Sigmoid colon (tissue), 6 donors: ENCODE measurements at regions not wholly inside any gene's neighbourhood (a gene's known extent, or its start where the extent isn't known, plus 50 kb on each side); places are given as distances from the start of the nearest gene placed in this dataset.
"Not testable (repeated sequence)": the region's sequence is repeated elsewhere in the genome, so short reads cannot be mapped to it uniquely, and the experiment has no call there.

ENCODE experiments used
- DNase-seq: peaks from one replicate; pipeline ENCODE4 v3.0.0-alpha.2; 2019
- H3K27ac ChIP-seq, 4 donors: fragments of 200-600 bp; sonication (generic); one replicate each; pipeline ENCODE4 v1.5.1; 2016 to 2019; ENCODE audit warnings: mild to moderate bottlenecking in 1 of 4
- H3K27me3 ChIP-seq, 3 donors: fragments of 200-600 bp; sonication (generic); one replicate each; pipeline ENCODE4 v1.5.1; 2019; ENCODE audit warnings: mild to moderate bottlenecking in 1 of 3
- H3K36me3 ChIP-seq, 4 donors: fragments of 200-600 bp; sonication (generic); one replicate each; pipeline ENCODE4 v1.5.1; 2016 to 2019
- H3K4me1 ChIP-seq, 4 donors: fragments of 200-600 bp; sonication (generic); one replicate each; pipeline ENCODE4 v1.5.1; 2017 to 2019
- H3K4me3 ChIP-seq, 4 donors: fragments of 200-600 bp; sonication (generic); one replicate each; pipeline ENCODE4 v1.5.1; 2017 to 2019; ENCODE audit warnings: mild to moderate bottlenecking in 2 of 4, moderate library complexity in 1 of 4
- H3K9me3 ChIP-seq, 4 donors: fragments of 200-600 bp in 3 of 4; sonication (generic) in 3 of 4; one replicate each; pipeline versions ENCODE4 v1.5.1 to v1.6.1; 2013 to 2019
- CTCF ChIP-seq, 4 experiments: fragments of 450-650 bp in 3 of 4; fragments of 200-600 bp in 1 of 4; IDR thresholded peaks; one replicate each; pipeline ENCODE4 v1.5.1; 2016 to 2019; ENCODE audit warnings: antibody characterized with exemption in 4 of 4, mild to moderate bottlenecking in 3 of 4, moderate library complexity in 2 of 4
- EP300 ChIP-seq, 4 donors: sonication (generic); formaldehyde crosslinking; IDR thresholded peaks; one replicate each; pipeline ENCODE4 v1.6.1; 2017; ENCODE audit warnings: antibody characterized with exemption in 4 of 4
- POLR2A ChIP-seq, 2 donors: fragments of 450-650 bp; IDR thresholded peaks; one replicate each; pipeline ENCODE4 v1.6.1; 2016; ENCODE audit warnings: antibody characterized with exemption in 2 of 2, mild to moderate bottlenecking in 2 of 2, moderate library complexity in 2 of 2
- POLR2AphosphoS5 ChIP-seq, 4 donors: sonication (generic); formaldehyde crosslinking; IDR thresholded peaks; one replicate each; pipeline ENCODE4 v1.6.1; 2017; ENCODE audit warnings: antibody characterized with exemption in 4 of 4
- whole genome bisulfite sequencing, 2 donors: extraction: QIAGEN DNeasy Blood & Tissue Kit; methylation state at CpG; one replicate each; pipeline ENCODE4 v1.1.7; 2013; 5-methylcytosine and 5-hydroxymethylcytosine counted together
- intact Hi-C: fragments of 100-400 bp; cut with DNase I; formaldehyde crosslinking; loops from one replicate; pipeline ENCODE4 v1.15.1; 2023
- donor health status: healthy with polysubstance abuse.
- donor health status: healthy.

GRCh38 chr4:77454858-77455257 lies 150.8 kb upstream of the CXCL13 start:
- no peak for DNase-seq
- TF ChIP-seq POLR2A (IDR thresholded peaks at IDR 0.05) = no peak
- TF ChIP-seq EP300 (IDR thresholded peaks at IDR 0.05) = no peak
- TF ChIP-seq POLR2AphosphoS5 (IDR thresholded peaks at IDR 0.05) = no peak
- no peak for TF ChIP-seq CTCF (IDR thresholded peaks at IDR 0.05)
- intact Hi-C loops = no loop called here
- Histone ChIP-seq H3K27ac (no peak overlapping the region), H3K9me3 (no peaks in the 10 kb centered on the region), H3K4me3 (no peak overlapping the region), H3K27me3 (no peaks in the 10 kb centered on the region), H3K4me1 (peaks cover 0 to 26% (median 13%) of the 10 kb centered on the region in 4 donors), H3K36me3 (no peaks in the 10 kb centered on the region)
- WGBS, 2 donors = 0 to 20% methylated on average over 1 of the region's 1 CpG

DNA sequence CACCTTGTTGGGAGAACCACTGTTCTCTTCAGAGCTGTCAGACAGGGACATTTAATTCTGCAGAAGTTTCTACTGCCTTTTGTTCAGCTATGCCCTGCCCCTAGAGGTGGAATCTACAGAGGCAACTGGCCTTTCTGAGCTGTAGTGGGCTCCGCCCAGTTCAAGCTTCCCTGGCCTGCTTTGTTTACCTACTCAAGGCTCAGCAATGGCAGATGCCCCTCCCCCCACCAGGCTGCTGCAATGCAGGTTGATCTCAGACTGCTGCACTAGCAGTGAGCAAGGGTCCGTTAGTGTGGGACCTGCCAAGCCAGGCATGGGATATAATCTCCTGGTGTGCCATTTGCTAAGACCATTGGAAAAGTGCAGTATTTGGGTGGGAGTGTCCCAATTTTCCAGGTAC lies 141.5 kb upstream of the CXCL13 start:
- intact Hi-C loops, H3K36me3 ChIP-seq, H3K27me3 ChIP-seq, H3K27ac ChIP-seq, H3K4me3 ChIP-seq, H3K9me3 ChIP-seq, H3K4me1 ChIP-seq, DNase-seq: not testable (repeated sequence)
- WGBS, 2 donors = 93 to 94% methylated on average over 2 of the region's 2 CpGs

- intact Hi-C loops = no loop called here
- Histone ChIP-seq H3K36me3 (no peaks in the 10 kb centered on the region), H3K4me3 (no peak overlapping the region), H3K4me1 (no peaks in the 10 kb centered on the region), H3K27me3 (no peaks in the 10 kb centered on the region), H3K9me3 (no peaks in the 10 kb centered on the region), H3K27ac (no peak overlapping the region)
- TF ChIP-seq POLR2AphosphoS5 (IDR thresholded peaks at IDR 0.05) (no peak), EP300 (IDR thresholded peaks at IDR 0.05) (no peak), CTCF (IDR thresholded peaks at IDR 0.05) (no peak), POLR2A (IDR thresholded peaks at IDR 0.05) (no peak)
- 70 to 85% methylated on average over 2 of the region's 2 CpGs for WGBS, 2 donors
- no peak for DNase-seq
Observed at GRCh38 chr4:77465271-77465670, 140.3 kb upstream of the CXCL13 start.

GRCh38 chr4:77466430-77466829 lies 139.2 kb upstream of the CXCL13 start:
- Histone ChIP-seq H3K27ac (no peak overlapping the region), H3K9me3 (no peaks in the 10 kb centered on the region), H3K27me3 (no peaks in the 10 kb centered on the region), H3K36me3 (no peaks in the 10 kb centered on the region), H3K4me1 (no peaks in the 10 kb centered on the region), H3K4me3 (no peak overlapping the region)
- DNase-seq = no peak
- intact Hi-C loops = no loop called here
- 93 to 95% methylated on average over 8 of the region's 8 CpGs for WGBS, 2 donors
- TF ChIP-seq EP300 (IDR thresholded peaks at IDR 0.05) (no peak), POLR2AphosphoS5 (IDR thresholded peaks at IDR 0.05) (no peak), POLR2A (IDR thresholded peaks at IDR 0.05) (no peak), CTCF (IDR thresholded peaks at IDR 0.05) (no peak)

- H3K27ac ChIP-seq = no peak overlapping the region
- intact Hi-C loops = no loop called here
- whole genome bisulfite sequencing, 2 donors = 89 to 92% methylated on average over 5 of the region's 5 CpGs
- H3K4me3 ChIP-seq = no peak overlapping the region
- TF ChIP-seq POLR2AphosphoS5 (IDR thresholded peaks at IDR 0.05) (no peak), CTCF (IDR thresholded peaks at IDR 0.05) (no peak), POLR2A (IDR thresholded peaks at IDR 0.05) (no peak), EP300 (IDR thresholded peaks at IDR 0.05) (no peak)
- no peaks in the 10 kb centered on the region for H3K27me3 ChIP-seq
- no peak for DNase-seq
- no peaks in the 10 kb centered on the region for H3K9me3 ChIP-seq
- H3K4me1 ChIP-seq = no peaks in the 10 kb centered on the region
- no peaks in the 10 kb centered on the region for H3K36me3 ChIP-seq
Observed at GRCh38 chr4:77471821-77472495, 133.7 kb upstream of the CXCL13 start.
